ENCODE measurements at regions not wholly inside any gene's neighbourhood (a gene's known extent, or its start where the extent isn't known, plus 50 kb on each side); places are given as distances from the start of the nearest gene placed in this dataset.
"Not testable (repeated sequence)": the region's sequence is repeated elsewhere in the genome, so short reads cannot be mapped to it uniquely, and the experiment has no call there.

GRCh38 chr3:191982481-191982880, 521.5 kb downstream of the PYDC2 start:
- Histone ChIP-seq H3K14ac (ENCODE audit: low read length) (no peak overlapping the region), H3K4ac (ENCODE audit: low read length) (no peak overlapping the region), H4K8ac (ENCODE audit: low read depth, low read length) (no peak overlapping the region), H2BK120ac (ENCODE audit: low read depth, low read length) (no peak overlapping the region), H2BK5ac (ENCODE audit: low read length) (no peak overlapping the region), H3K79me1 (ENCODE audit: low read depth, low read length) (no peaks in the 10 kb centered on the region), H3K27ac (replicated peaks; ENCODE audit: low read length) (no peak overlapping the region), H3K23ac (ENCODE audit: low read depth, low read length, poor library complexity) (no peak overlapping the region), H2BK12ac (ENCODE audit: low read length) (no peak overlapping the region), H3K4me2 (ENCODE audit: insufficient read depth, low read length, poor library complexity, severe bottlenecking) (no peak overlapping the region), H2BK15ac (ENCODE audit: low read length) (no peak overlapping the region), H3K4me3 (ENCODE audit: low read length in 2 of 2) (no peak overlapping the region), H4K91ac (ENCODE audit: low read depth, low read length, poor library complexity) (no peak overlapping the region), H3K9me3 (replicated peaks in 1 of 2; ENCODE audit: control insufficient read depth in 2 of 2, insufficient read depth in 1 of 2, low read depth in 1 of 2, low read length in 2 of 2) (peaks cover 0 to 4% of the 10 kb centered on the region in 2 donors), H2AK5ac (ENCODE audit: low read depth, low read length) (no peak overlapping the region), H3K18ac (ENCODE audit: low read length) (no peak overlapping the region), H3K36me3 (replicated peaks in 1 of 2; ENCODE audit: control insufficient read depth in 2 of 2, insufficient read depth in 2 of 2, low read length in 2 of 2) (no peaks in the 10 kb centered on the region), H2AFZ (ENCODE audit: low read length) (no peak overlapping the region), H3K4me1 (ENCODE audit: control insufficient read depth in 2 of 2, insufficient read depth in 1 of 2, low read depth in 1 of 2, low read length in 2 of 2) (no peaks in the 10 kb centered on the region), H3K9ac (ENCODE audit: low read depth, low read length, poor library complexity) (no peak overlapping the region), H3K27me3 (ENCODE audit: control insufficient read depth in 3 of 3, insufficient read depth in 3 of 3, low read depth in 1 of 3, low read length in 3 of 3) (no peaks in the 10 kb centered on the region)
- no peak for DNase-seq (ENCODE audit: low spot score)
- no CpG with 5 or more reads among the region's 3 CpGs for WGBS, 2 donors (ENCODE audit: extremely low coverage in 2 of 2, insufficient read length in 2 of 2, insufficient replicate concordance in 1 of 2)

DNA sequence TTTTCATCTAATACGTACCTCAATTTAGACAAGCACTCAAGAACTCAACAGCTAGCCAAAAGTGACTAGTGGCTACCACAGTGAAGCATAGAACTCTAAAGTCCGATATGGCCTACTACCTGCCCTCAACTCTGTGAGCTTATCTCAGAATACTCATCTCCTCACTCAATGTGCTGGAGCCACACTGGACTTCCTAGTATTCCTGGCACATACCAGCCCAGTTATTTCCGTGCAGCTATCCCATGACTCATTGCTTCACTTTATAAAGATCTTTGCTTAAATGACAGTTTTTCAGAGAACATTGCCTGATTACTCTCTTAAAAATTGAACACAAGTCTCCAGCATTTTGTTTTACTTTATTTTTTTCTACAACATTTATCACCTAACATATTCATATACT, 524.7 kb downstream of the PYDC2 start:
- H3K14ac ChIP-seq (ENCODE audit: low read length), result no peak overlapping the region
- no peak overlapping the region for H3K27ac ChIP-seq (replicated peaks; ENCODE audit: low read length)
- H2AFZ ChIP-seq (ENCODE audit: low read length), result no peak overlapping the region
- no peak for DNase-seq (ENCODE audit: low spot score)
- no peak overlapping the region for H2BK5ac ChIP-seq (ENCODE audit: low read length)
- H3K9ac ChIP-seq (ENCODE audit: low read depth, low read length, poor library complexity), result no peak overlapping the region
- H3K27me3 ChIP-seq (ENCODE audit: control insufficient read depth in 3 of 3, insufficient read depth in 3 of 3, low read depth in 1 of 3, low read length in 3 of 3), result no peaks in the 10 kb centered on the region
- H2BK15ac ChIP-seq (ENCODE audit: low read length), result no peak overlapping the region
- H2AK5ac ChIP-seq (ENCODE audit: low read depth, low read length), result no peak overlapping the region
- H3K36me3 ChIP-seq (replicated peaks in 1 of 2; ENCODE audit: control insufficient read depth in 2 of 2, insufficient read depth in 2 of 2, low read length in 2 of 2), result no peaks in the 10 kb centered on the region
- no peak overlapping the region for H2BK12ac ChIP-seq (ENCODE audit: low read length)
- H3K4me2 ChIP-seq (ENCODE audit: insufficient read depth, low read length, poor library complexity, severe bottlenecking), result no peak overlapping the region
- no peak overlapping the region for H3K23ac ChIP-seq (ENCODE audit: low read depth, low read length, poor library complexity)
- no peaks in the 10 kb centered on the region for H3K4me1 ChIP-seq (ENCODE audit: control insufficient read depth in 2 of 2, insufficient read depth in 1 of 2, low read depth in 1 of 2, low read length in 2 of 2)
- no peak overlapping the region for H3K18ac ChIP-seq (ENCODE audit: low read length)
- H3K4ac ChIP-seq (ENCODE audit: low read length), result no peak overlapping the region
- H3K4me3 ChIP-seq (ENCODE audit: low read length in 2 of 2), result no peak overlapping the region
- no CpG with 5 or more reads among the region's 3 CpGs for WGBS, 2 donors (ENCODE audit: extremely low coverage in 2 of 2, insufficient read length in 2 of 2, insufficient replicate concordance in 1 of 2)
- H3K9me3 ChIP-seq (replicated peaks in 1 of 2; ENCODE audit: control insufficient read depth in 2 of 2, insufficient read depth in 1 of 2, low read depth in 1 of 2, low read length in 2 of 2), result peaks cover 0 to 4% of the 10 kb centered on the region in 2 donors
- no peak overlapping the region for H2BK120ac ChIP-seq (ENCODE audit: low read depth, low read length)
- no peaks in the 10 kb centered on the region for H3K79me1 ChIP-seq (ENCODE audit: low read depth, low read length)
- no peak overlapping the region for H4K8ac ChIP-seq (ENCODE audit: low read depth, low read length)
- H4K91ac ChIP-seq (ENCODE audit: low read depth, low read length, poor library complexity), result no peak overlapping the region

DNA sequence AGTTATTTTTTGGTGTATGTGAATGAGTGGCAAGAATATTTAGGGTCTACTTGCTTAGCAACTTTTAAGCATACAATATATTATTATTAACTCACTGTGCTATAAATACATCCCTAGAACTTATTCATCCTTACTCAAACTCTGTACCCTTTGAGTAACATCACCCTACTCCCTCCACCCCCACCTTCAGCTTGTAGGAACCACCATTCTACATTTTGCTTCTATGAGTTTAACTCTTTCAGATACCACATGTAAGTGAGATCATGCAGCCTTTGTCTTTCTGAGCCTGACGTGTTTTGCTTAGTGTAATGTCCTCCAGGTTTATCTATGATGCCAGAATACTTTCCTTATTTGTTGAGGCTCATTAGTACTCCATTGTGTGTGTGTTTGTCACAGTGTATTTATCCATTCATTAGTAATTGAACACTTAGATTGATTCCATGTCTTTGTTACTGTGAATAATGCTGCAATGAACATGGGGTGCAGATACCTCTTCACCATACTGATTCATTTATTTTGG, 526.9 kb downstream of the PYDC2 start:
- Histone ChIP-seq H3K4me2 (ENCODE audit: insufficient read depth, low read length, poor library complexity, severe bottlenecking) (no peak overlapping the region), H3K9ac (ENCODE audit: low read depth, low read length, poor library complexity) (no peak overlapping the region), H3K36me3 (replicated peaks in 1 of 2; ENCODE audit: control insufficient read depth in 2 of 2, insufficient read depth in 2 of 2, low read length in 2 of 2) (no peaks in the 10 kb centered on the region), H2BK12ac (ENCODE audit: low read length) (no peak overlapping the region), H3K9me3 (replicated peaks in 1 of 2; ENCODE audit: control insufficient read depth in 2 of 2, insufficient read depth in 1 of 2, low read depth in 1 of 2, low read length in 2 of 2) (peaks cover 0 to 4% of the 10 kb centered on the region in 2 donors), H2BK15ac (ENCODE audit: low read length) (no peak overlapping the region), H3K27ac (replicated peaks; ENCODE audit: low read length) (no peak overlapping the region), H4K8ac (ENCODE audit: low read depth, low read length) (no peak overlapping the region), H3K79me1 (ENCODE audit: low read depth, low read length) (no peaks in the 10 kb centered on the region), H3K27me3 (ENCODE audit: control insufficient read depth in 3 of 3, insufficient read depth in 3 of 3, low read depth in 1 of 3, low read length in 3 of 3) (no peaks in the 10 kb centered on the region), H2AFZ (ENCODE audit: low read length) (no peak overlapping the region), H3K14ac (ENCODE audit: low read length) (no peak overlapping the region), H3K18ac (ENCODE audit: low read length) (no peak overlapping the region), H3K23ac (ENCODE audit: low read depth, low read length, poor library complexity) (no peak overlapping the region), H2BK120ac (ENCODE audit: low read depth, low read length) (no peak overlapping the region), H3K4me1 (ENCODE audit: control insufficient read depth in 2 of 2, insufficient read depth in 1 of 2, low read depth in 1 of 2, low read length in 2 of 2) (no peaks in the 10 kb centered on the region), H3K4me3 (ENCODE audit: low read length in 2 of 2) (no peak overlapping the region), H4K91ac (ENCODE audit: low read depth, low read length, poor library complexity) (no peak overlapping the region), H3K4ac (ENCODE audit: low read length) (no peak overlapping the region), H2BK5ac (ENCODE audit: low read length) (no peak overlapping the region), H2AK5ac (ENCODE audit: low read depth, low read length) (no peak overlapping the region)
- WGBS, 2 donors (ENCODE audit: extremely low coverage in 2 of 2, insufficient read length in 2 of 2, insufficient replicate concordance in 1 of 2), result no CpG with 5 or more reads among the region's 1 CpG
- DNase-seq (ENCODE audit: low spot score), result no peak

DNA sequence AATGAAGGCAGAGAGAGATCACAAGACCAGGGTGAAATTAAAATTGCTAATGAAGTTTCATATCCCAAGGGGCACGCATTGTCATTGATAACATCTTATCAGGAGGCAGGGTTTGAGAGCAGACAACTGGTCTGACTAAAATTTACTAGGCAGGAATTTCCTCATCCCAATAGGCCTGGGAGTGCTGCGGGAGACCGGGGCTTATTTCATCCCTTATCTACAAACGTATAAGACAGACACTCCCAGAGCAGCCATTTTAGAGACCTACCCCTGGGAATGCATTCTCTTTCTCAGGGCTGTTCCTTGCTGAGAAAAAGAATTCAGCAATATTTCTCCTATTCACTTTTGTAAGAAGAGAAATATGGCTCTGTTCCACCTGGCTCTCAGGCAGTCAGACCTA, 533.0 kb downstream of the PYDC2 start:
- not testable (repeated sequence) for H3K4me2 ChIP-seq (ENCODE audit: insufficient read depth, low read length, poor library complexity, severe bottlenecking); H3K9ac ChIP-seq (ENCODE audit: low read depth, low read length, poor library complexity); H2AFZ ChIP-seq (ENCODE audit: low read length); H3K9me3 ChIP-seq (replicated peaks in 1 of 2; ENCODE audit: control insufficient read depth in 2 of 2, insufficient read depth in 1 of 2, low read depth in 1 of 2, low read length in 2 of 2); H2BK12ac ChIP-seq (ENCODE audit: low read length); H3K18ac ChIP-seq (ENCODE audit: low read length); H4K91ac ChIP-seq (ENCODE audit: low read depth, low read length, poor library complexity); H2BK15ac ChIP-seq (ENCODE audit: low read length); H3K79me1 ChIP-seq (ENCODE audit: low read depth, low read length); H3K4me1 ChIP-seq (ENCODE audit: control insufficient read depth in 2 of 2, insufficient read depth in 1 of 2, low read depth in 1 of 2, low read length in 2 of 2); H4K8ac ChIP-seq (ENCODE audit: low read depth, low read length); H3K36me3 ChIP-seq (replicated peaks in 1 of 2; ENCODE audit: control insufficient read depth in 2 of 2, insufficient read depth in 2 of 2, low read length in 2 of 2); H3K14ac ChIP-seq (ENCODE audit: low read length); H3K4ac ChIP-seq (ENCODE audit: low read length); H3K27me3 ChIP-seq (ENCODE audit: control insufficient read depth in 3 of 3, insufficient read depth in 3 of 3, low read depth in 1 of 3, low read length in 3 of 3); H3K23ac ChIP-seq (ENCODE audit: low read depth, low read length, poor library complexity); H2AK5ac ChIP-seq (ENCODE audit: low read depth, low read length); H3K4me3 ChIP-seq (ENCODE audit: low read length in 2 of 2); H2BK5ac ChIP-seq (ENCODE audit: low read length); H3K27ac ChIP-seq (replicated peaks; ENCODE audit: low read length); H2BK120ac ChIP-seq (ENCODE audit: low read depth, low read length); DNase-seq (ENCODE audit: low spot score)
- no CpG with 5 or more reads among the region's 4 CpGs for WGBS, 2 donors (ENCODE audit: extremely low coverage in 2 of 2, insufficient read length in 2 of 2, insufficient replicate concordance in 1 of 2)

All from neuronal stem cell (in vitro differentiated cells).